NCI-H187 treated with DMSO at 0.1 percent for 48 hours (cell line): ENCODE measurements at regions not wholly inside any gene's neighbourhood (a gene's known extent, or its start where the extent isn't known, plus 50 kb on each side); places are given as distances from the start of the nearest gene placed in this dataset.

Experiments
- DNase-seq: peaks from one replicate; lab custom pipeline; 2025; lab: John Stamatoyannopoulos, UW

- DNase-seq, result no peak
Observed at GRCh38 chr4:64581422-64581821, 172.2 kb upstream of the TECRL start.

- no peak for DNase-seq
Observed at GRCh38 chr4:64564126-64564525, 154.9 kb upstream of the TECRL start.

DNA sequence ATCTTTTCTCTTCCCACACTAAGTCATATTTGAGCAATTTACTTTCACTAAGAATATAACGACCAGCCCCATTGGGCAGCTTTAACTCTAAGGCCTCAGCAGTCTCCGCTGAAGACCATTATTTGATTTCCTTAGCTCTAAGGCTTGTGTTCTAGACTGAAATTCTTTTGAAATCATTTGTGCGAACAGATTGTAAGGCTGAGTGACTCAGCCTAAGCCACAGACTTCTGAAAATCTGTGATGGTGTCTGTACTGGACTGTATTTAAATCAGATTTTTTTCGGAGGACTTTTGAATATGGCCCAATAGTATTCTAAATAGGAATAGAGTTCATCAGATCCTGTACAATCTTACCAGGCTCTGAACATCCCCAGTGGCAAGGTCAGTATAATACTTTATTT is 150.3 kb upstream of the TECRL start:
- no peak for DNase-seq

GRCh38 chr4:64551125-64551524 is 141.9 kb upstream of the TECRL start:
- DNase-seq, result no peak

GRCh38 chr4:64545593-64545992 is 136.3 kb upstream of the TECRL start:
- no peak for DNase-seq

GRCh38 chr4:64539234-64539849 is 130.1 kb upstream of the TECRL start:
- peak; percentile 72 for DNase-seq

GRCh38 chr4:64538219-64538618 is 129.0 kb upstream of the TECRL start:
- no peak for DNase-seq

DNA sequence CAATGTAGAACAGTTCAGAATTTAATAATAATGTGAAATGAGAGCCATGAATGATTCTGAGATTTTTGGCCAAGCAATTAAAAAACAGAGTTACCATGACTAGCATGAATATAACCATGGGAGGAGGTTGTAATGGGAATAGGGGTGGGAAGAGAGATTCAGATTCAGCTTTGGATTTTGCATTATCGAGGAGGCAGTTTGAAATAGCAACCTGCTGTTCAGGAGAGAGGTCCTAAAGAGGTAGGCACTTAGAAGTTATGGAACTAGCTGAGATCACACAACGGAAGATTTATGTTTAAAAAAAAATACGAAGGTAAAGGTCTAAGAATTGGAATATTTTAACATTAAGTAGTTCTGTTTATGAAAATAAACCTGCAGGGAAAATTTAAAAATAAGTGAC is 124.4 kb upstream of the TECRL start:
- DNase-seq, result no peak

- no peak for DNase-seq
Observed at GRCh38 chr4:64533159-64533558, 123.9 kb upstream of the TECRL start.

DNA sequence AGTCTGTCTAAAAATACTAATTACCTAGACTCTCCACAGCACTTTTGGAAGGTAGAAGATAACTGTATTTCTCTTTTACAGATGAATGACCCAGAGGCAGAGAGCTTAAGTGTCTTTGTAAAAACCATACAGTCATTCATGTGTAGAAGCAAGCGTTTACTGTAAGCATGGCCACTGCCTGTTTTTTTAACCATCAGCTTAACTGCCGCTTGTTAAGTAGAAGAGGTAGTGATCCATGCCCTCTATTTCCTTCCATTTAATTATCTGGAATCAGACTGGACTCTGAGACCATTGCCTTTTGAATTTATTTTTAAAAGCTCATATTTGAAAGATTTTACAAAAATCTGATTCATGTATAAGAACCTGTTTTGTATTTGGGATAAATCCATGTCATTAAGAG is 111.2 kb upstream of the TECRL start:
- DNase-seq, result no peak

GRCh38 chr4:64518600-64518999 is 109.3 kb upstream of the TECRL start:
- no peak for DNase-seq

GRCh38 chr4:64516176-64516575 is 106.9 kb upstream of the TECRL start:
- no peak for DNase-seq

DNA sequence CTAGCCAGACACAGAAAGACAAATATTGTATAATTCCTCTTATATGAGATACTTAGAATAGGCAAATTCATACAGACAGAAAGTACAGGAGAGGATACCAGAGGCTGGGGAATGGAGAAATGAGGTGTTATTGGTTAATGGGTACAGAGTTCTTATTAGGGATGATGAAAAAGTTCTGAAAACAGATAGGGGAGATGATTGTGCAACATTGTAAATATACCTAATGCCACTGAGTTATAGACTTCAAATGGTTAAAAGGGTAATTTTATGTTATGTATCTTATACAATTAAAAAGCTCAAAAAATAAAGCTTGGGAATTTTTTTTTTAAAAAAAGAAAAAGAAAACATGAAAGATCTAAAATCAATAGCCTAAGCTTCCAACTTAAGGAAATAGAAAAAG is 98.8 kb upstream of the TECRL start:
- DNase-seq, result no peak

GRCh38 chr4:64503945-64504675 is 94.9 kb upstream of the TECRL start:
- DNase-seq, result no peak

DNA sequence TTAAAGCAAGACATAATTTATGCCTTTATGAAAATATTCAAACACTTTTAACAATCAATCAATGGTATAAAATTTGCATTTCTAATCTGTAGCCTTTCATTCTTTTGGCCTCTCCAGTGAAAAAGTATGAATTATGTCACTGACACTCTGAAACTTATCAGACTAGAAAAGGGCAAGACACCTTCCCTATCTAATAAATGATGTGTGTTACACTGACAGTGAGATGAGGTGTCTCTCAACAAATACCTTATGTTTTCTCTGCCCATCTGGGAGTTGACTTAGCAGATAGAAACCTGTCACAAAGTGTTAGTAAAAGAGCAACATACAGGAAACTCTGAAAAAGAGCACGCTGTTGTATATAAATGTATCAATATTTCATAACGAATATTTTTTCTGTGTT is 94.2 kb upstream of the TECRL start:
- no peak for DNase-seq

GRCh38 chr4:64497491-64497890 is 88.2 kb upstream of the TECRL start:
- DNase-seq, result no peak

GRCh38 chr4:64495946-64496345 is 86.7 kb upstream of the TECRL start:
- no peak for DNase-seq

- DNase-seq, result no peak
Observed at GRCh38 chr4:64489628-64490027, 80.4 kb upstream of the TECRL start.

GRCh38 chr4:64479338-64479737 is 70.1 kb upstream of the TECRL start:
- DNase-seq, result no peak

- no peak for DNase-seq
Observed at GRCh38 chr4:64477127-64477526, 67.9 kb upstream of the TECRL start.

DNA sequence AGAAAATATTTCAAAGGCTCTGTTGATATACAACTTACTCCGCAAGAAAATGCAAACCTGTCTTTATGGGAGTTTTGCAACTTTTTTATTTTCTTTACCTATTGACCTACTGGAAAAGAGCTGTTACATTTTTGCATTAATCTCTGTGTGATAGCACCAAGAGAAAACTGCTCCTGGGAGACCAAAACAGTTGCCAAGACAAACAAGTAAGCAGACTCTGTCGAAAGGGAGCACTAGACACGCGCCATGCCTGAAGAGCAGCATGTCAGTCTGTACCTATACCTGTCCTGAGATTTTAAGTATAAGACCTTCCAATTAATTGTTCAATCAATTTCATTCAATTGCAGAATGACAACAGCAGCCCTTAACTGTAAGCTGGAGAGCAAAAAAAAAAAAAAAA is 56.0 kb upstream of the TECRL start:
- DNase-seq, result no peak

- no peak for DNase-seq
Observed at GRCh38 chr4:64464581-64464980, 55.3 kb upstream of the TECRL start.
